Calu3 (cell line): ENCODE measurements at regions not wholly inside any gene's neighbourhood (a gene's known extent, or its start where the extent isn't known, plus 50 kb on each side); places are given as distances from the start of the nearest gene placed in this dataset.

Source experiments
- BruUV-seq: library from RNA; stranded (reverse); fragments of 400-500 nt; replicated peaks from 2 replicates; lab custom pipeline; 2021; lab: Mats Ljungman, UMichigan
- CTCF ChIA-PET: fragments of 300-600 bp; sonication (Branson Sonifier 250); formaldehyde crosslinking; loops from one replicate; lab custom pipeline; 2022; ENCODE audit warnings: antibody characterized with exemption; lab: Charles Lee
- DNase-seq: peaks from one replicate; pipeline ENCODE4 v3.0.0; 2022
- H3K27ac Mint-ChIP-seq: one replicate; pipeline ENCODE4 v1.8.0; 2022; ENCODE audit warnings: mixed read lengths; ENCODE audit not compliant: unreplicated experiment
- H3K27me3 Mint-ChIP-seq: one replicate; pipeline ENCODE4 v1.8.0; 2022; ENCODE audit warnings: mixed read lengths; ENCODE audit not compliant: unreplicated experiment
- H3K36me3 Mint-ChIP-seq: one replicate; pipeline ENCODE4 v1.8.0; 2022; ENCODE audit warnings: mild to moderate bottlenecking, moderate library complexity, mixed read lengths; ENCODE audit not compliant: insufficient read depth, unreplicated experiment
- H3K4me1 Mint-ChIP-seq: one replicate; pipeline ENCODE4 v1.8.0; 2022; ENCODE audit warnings: mild to moderate bottlenecking, low read depth, mixed read lengths; ENCODE audit not compliant: unreplicated experiment
- H3K4me3 Mint-ChIP-seq: one replicate; pipeline ENCODE4 v1.8.0; 2022; ENCODE audit warnings: mild to moderate bottlenecking, low read depth, moderate library complexity, mixed read lengths; ENCODE audit not compliant: unreplicated experiment
- H3K9me3 Mint-ChIP-seq: one replicate; pipeline ENCODE4 v1.8.0; 2022; ENCODE audit warnings: low read depth, mixed read lengths; ENCODE audit not compliant: unreplicated experiment
- CTCF ChIP-seq: fragments of 200-600 bp; IDR thresholded peaks from one replicate; pipeline ENCODE4 v1.8.0; 2022; ENCODE audit warnings: antibody characterized with exemption; ENCODE audit not compliant: unreplicated experiment
- intact Hi-C: fragments of 100-400 bp; cut with micrococcal nuclease; formaldehyde crosslinking; loops from one replicate; pipeline ENCODE4 v1.10.0; 2022; ENCODE audit not compliant: unreplicated experiment

GRCh38 chr1:30611741-30612309 lies 111.6 kb downstream of the MATN1 start:
- Mint-ChIP-seq H3K4me1 (no peaks in the 10 kb centered on the region), H3K4me3 (no peak overlapping the region), H3K27me3 (peaks cover 93% of the 10 kb centered on the region), H3K9me3 (peaks cover 4% of the 10 kb centered on the region), H3K36me3 (no peaks in the 10 kb centered on the region), H3K27ac (no peak overlapping the region)
- no peak for TF ChIP-seq CTCF
- CTCF ChIA-PET = no interaction called here
- DNase-seq = no peak
- BruUV-seq = no TSS peak
- intact Hi-C loops = no loop called here

GRCh38 chr1:30610917-30611316 lies 112.5 kb downstream of the MATN1 start:
- no peak overlapping the region for H3K4me3 Mint-ChIP-seq
- no peak overlapping the region for H3K27ac Mint-ChIP-seq
- no peak for DNase-seq
- H3K36me3 Mint-ChIP-seq = no peaks in the 10 kb centered on the region
- intact Hi-C loops = no loop called here
- peaks cover 93% of the 10 kb centered on the region for H3K27me3 Mint-ChIP-seq
- H3K9me3 Mint-ChIP-seq = peaks cover 4% of the 10 kb centered on the region
- H3K4me1 Mint-ChIP-seq = no peaks in the 10 kb centered on the region
- no TSS peak for BruUV-seq
- CTCF ChIA-PET = no interaction called here
- TF ChIP-seq CTCF = no peak

- Mint-ChIP-seq H3K4me3 (no peak overlapping the region), H3K36me3 (no peaks in the 10 kb centered on the region), H3K9me3 (peaks cover 4% of the 10 kb centered on the region), H3K27ac (no peak overlapping the region), H3K4me1 (no peaks in the 10 kb centered on the region), H3K27me3 (peaks cover 93% of the 10 kb centered on the region)
- CTCF ChIA-PET = no interaction called here
- TF ChIP-seq CTCF = no peak
- no peak for DNase-seq
- BruUV-seq = no TSS peak
- intact Hi-C loops = no loop called here
These were observed 113.4 kb downstream of the MATN1 start for GRCh38 chr1:30609999-30610345.

GRCh38 chr1:30609336-30609998 lies 113.9 kb downstream of the MATN1 start:
- H3K36me3 Mint-ChIP-seq = no peaks in the 10 kb centered on the region
- no peak overlapping the region for H3K4me3 Mint-ChIP-seq
- DNase-seq = no peak
- peaks cover 93% of the 10 kb centered on the region for H3K27me3 Mint-ChIP-seq
- H3K27ac Mint-ChIP-seq = no peak overlapping the region
- no peaks in the 10 kb centered on the region for H3K4me1 Mint-ChIP-seq
- no peak for TF ChIP-seq CTCF
- H3K9me3 Mint-ChIP-seq = peaks cover 2% of the 10 kb centered on the region
- CTCF ChIA-PET = no interaction called here
- intact Hi-C loops = no loop called here
- BruUV-seq = no TSS peak
